ENCODE measurements at regions not wholly inside any gene's neighbourhood (a gene's known extent, or its start where the extent isn't known, plus 50 kb on each side); places are given as distances from the start of the nearest gene placed in this dataset.
"Not testable (repeated sequence)": the region's sequence is repeated elsewhere in the genome, so short reads cannot be mapped to it uniquely, and the experiment has no call there.

- not testable (repeated sequence) for FAIRE-seq; DNase-seq (ENCODE audit: insufficient read length, low spot score)
Measured at GRCh38 chr14:105721996-105722709, 195.8 kb downstream of the TMEM121 start.

- not testable (repeated sequence) for FAIRE-seq; DNase-seq (ENCODE audit: insufficient read length, low spot score)
Measured at GRCh38 chr14:105723271-105723670, 196.9 kb downstream of the TMEM121 start.

GRCh38 chr14:105723776-105724175 lies 197.4 kb downstream of the TMEM121 start:
- not testable (repeated sequence) for DNase-seq (ENCODE audit: insufficient read length, low spot score); FAIRE-seq

DNA sequence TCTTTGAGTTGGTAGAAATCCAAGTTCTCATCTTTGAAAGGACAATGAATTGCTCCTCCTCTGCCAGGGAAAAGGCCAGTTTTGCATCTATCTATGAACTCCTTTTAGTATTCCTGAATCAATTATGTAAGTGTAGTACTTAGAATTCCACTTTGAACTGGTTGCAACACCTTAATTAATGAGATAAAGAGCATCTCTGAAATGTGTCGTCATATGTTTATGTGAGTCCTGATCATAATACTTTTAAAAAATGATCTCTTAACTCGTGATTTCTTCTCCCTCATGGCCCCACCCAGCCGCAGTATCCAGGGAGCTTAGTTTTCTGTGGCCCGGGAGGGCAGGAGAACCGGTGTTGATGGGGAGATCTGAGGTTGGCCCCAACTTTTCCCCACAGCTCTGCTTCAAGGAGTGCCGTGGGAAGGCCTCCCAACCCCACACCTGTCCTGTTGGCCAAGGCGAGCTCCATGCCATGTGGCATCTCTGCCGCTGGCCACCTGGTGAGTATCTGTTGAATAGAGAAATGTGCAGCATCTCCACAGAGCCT lies 203.5 kb downstream of the TMEM121 start:
- not testable (repeated sequence) for FAIRE-seq; DNase-seq (ENCODE audit: insufficient read length, low spot score)

GRCh38 chr14:105730731-105731130 lies 204.3 kb downstream of the TMEM121 start:
- DNase-seq (ENCODE audit: insufficient read length, low spot score); FAIRE-seq: not testable (repeated sequence)

DNA sequence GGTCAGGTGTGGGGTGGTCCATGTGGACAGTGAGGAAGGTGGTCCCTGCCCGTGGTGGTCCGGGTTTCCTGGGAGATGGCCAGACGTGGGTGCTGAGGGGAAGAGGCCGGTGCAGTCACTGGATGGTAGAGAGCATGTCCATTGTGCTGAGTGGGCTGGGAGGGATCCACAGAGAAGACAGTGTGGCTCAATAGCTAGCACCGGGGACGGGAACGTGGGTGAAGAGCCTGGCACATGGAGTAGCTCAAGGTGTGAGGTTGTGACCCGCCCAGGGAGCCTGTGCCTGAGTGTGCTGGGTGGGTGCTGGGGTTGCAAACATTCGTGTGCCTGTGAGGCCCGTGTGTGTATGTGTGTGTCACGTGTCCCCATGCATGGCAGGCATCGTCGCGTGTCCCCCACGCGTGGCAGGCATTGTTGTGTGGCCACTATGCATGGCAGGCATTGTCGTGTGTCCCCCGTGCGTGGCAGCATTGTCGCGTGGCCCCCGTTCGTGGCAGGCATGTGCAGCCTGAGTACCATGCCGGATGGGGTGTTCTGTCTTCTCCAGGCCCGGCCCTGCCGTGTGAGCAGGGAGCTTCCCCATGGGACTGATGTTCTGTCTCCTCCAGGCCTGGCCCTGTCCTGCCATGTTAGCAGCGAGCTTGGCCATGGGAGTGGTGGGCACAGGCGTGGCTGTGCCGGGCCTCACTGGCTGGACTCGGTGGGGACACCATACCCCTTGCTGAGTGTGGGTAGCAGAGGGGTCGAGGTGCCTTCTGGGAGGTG lies 205.0 kb downstream of the TMEM121 start:
- not testable (repeated sequence) for DNase-seq (ENCODE audit: insufficient read length, low spot score); FAIRE-seq

- FAIRE-seq (peak; percentile 91), DNase-seq (ENCODE audit: insufficient read length, low spot score) (no peak)
- no peak for TF ChIP-seq PAX5 (IDR thresholded peaks at IDR 0.05; ENCODE audit: insufficient read depth, low read length, severe bottlenecking)
- TF ChIP-seq TAF1 (IDR thresholded peaks at IDR 0.05; ENCODE audit: low read depth, low read length), result no peak
- TF ChIP-seq POLR2A (IDR thresholded peaks at IDR 0.05; ENCODE audit: low read depth, low read length), result no peak
- no peak for TF ChIP-seq POLR2AphosphoS5 (IDR thresholded peaks at IDR 0.05; ENCODE audit: low read depth, low read length)
- no peak for TF ChIP-seq POU2F2 (IDR thresholded peaks at IDR 0.05; ENCODE audit: low read depth, low read length)
- TF ChIP-seq SPI1 (IDR thresholded peaks at IDR 0.05; ENCODE audit: low read depth, low read length), result no peak
Measured at GRCh38 chr14:105733081-105734065, 207.0 kb downstream of the TMEM121 start.

DNA sequence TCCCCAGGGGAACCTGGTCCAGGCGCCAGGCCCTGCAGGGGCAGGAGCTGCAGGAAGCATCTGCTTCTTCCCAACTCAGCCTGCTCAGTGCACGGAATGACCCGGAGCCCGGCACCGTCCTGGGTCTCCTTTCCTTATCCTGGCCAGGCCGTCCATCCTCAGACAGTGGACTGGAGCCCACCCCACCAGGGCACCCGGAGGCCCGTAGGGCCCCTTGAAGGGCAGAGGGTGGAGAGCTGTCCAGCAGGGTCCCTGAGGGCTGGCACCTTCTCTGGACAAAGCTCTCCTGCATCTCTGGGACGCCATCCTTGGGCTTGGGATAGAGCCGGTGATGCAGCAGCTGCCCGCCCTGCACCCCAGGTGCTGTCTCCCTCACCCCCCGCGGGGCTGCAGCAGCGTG lies 207.9 kb downstream of the TMEM121 start:
- DNase-seq (ENCODE audit: insufficient read length, low spot score); FAIRE-seq: not testable (repeated sequence)

GRCh38 chr14:105736331-105736730 lies 209.9 kb downstream of the TMEM121 start:
- FAIRE-seq; DNase-seq (ENCODE audit: insufficient read length, low spot score): not testable (repeated sequence)

GRCh38 chr14:105737504-105738246 lies 211.3 kb downstream of the TMEM121 start:
- no peak for DNase-seq (ENCODE audit: insufficient read length, low spot score)
- FAIRE-seq, result no peak
- TF ChIP-seq PAX5 (IDR thresholded peaks at IDR 0.05; ENCODE audit: insufficient read depth, low read length, severe bottlenecking) (no peak), POLR2A (IDR thresholded peaks at IDR 0.05; ENCODE audit: low read depth, low read length) (no peak), TAF1 (IDR thresholded peaks at IDR 0.05; ENCODE audit: low read depth, low read length) (no peak), POU2F2 (IDR thresholded peaks at IDR 0.05; ENCODE audit: low read depth, low read length) (no peak), SPI1 (IDR thresholded peaks at IDR 0.05; ENCODE audit: low read depth, low read length) (no peak), POLR2AphosphoS5 (IDR thresholded peaks at IDR 0.05; ENCODE audit: low read depth, low read length) (no peak)

DNA sequence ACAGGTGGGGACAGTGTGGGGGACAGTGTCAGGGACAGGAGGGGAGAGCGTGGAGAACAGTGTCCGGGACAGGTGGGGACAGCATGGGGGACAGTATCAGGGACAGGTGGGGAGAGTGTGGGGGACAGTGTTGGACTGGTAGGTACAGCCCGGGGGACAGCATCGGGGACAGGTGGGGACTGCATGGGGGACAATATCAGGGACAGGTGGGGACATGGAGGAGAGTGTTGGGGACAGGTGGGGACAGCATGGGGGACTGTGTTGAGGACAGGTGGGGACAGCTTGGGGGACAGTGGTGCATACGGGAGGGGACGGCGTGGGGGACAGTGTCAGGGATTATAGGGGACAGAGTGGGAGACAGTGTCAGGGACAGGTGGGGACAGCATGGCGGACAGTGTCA lies 212.3 kb downstream of the TMEM121 start:
- no peak for FAIRE-seq
- no peak for DNase-seq (ENCODE audit: insufficient read length, low spot score)
- TF ChIP-seq POLR2AphosphoS5 (IDR thresholded peaks at IDR 0.05; ENCODE audit: low read depth, low read length), result no peak
